ENCODE measurements at regions not wholly inside any gene's neighbourhood (a gene's known extent, or its start where the extent isn't known, plus 50 kb on each side); places are given as distances from the start of the nearest gene placed in this dataset.

- Histone ChIP-seq H3K4me3 (ENCODE audit: low read depth, low read length) (no peak overlapping the region), H3K36me3 (ENCODE audit: control insufficient read depth in 2 of 2, insufficient read depth in 1 of 2, low read length in 2 of 2) (no peaks in the 10 kb centered on the region), H3K27ac (ENCODE audit: extremely low read depth, low read depth, low read length) (no peak overlapping the region), H3K4me1 (ENCODE audit: control insufficient read depth, insufficient read depth, low read length) (no peaks in the 10 kb centered on the region), H3K9me3 (ENCODE audit: control insufficient read depth, insufficient read depth, low read depth, low read length) (no peaks in the 10 kb centered on the region)
- POLR2A ChIA-PET, result no interaction called here
- CTCF ChIA-PET, result no interaction called here
- TF ChIP-seq HIC1 (tag by site-specific recombination; IDR thresholded peaks at IDR 0.05) (no peak), HOXD13 (CRISPR knock-in tag; IDR thresholded peaks at IDR 0.05; ENCODE audit: borderline replicate concordance) (no peak), SALL2 (tag by site-specific recombination; IDR thresholded peaks at IDR 0.05; ENCODE audit: borderline replicate concordance) (no peak), TRIM28 (IDR thresholded peaks at IDR 0.05; ENCODE audit: borderline replicate concordance, low read length) (no peak), ZBTB44 (tag by site-specific recombination; IDR thresholded peaks at IDR 0.05) (no peak), ZFP69B (tag by site-specific recombination; IDR thresholded peaks at IDR 0.05) (no peak), ZNF585B (tag by site-specific recombination; IDR thresholded peaks at IDR 0.05) (no peak), ZNF18 (tag by site-specific recombination; IDR thresholded peaks at IDR 0.05) (no peak), ZNF571 (tag by site-specific recombination; IDR thresholded peaks at IDR 0.05) (no peak), PRDM6 (tag by site-specific recombination; IDR thresholded peaks at IDR 0.05) (no peak), ZNF114 (tag by site-specific recombination; IDR thresholded peaks at IDR 0.05) (no peak), SP3 (tag by site-specific recombination; IDR thresholded peaks at IDR 0.05) (no peak), ZNF280D (tag by site-specific recombination; IDR thresholded peaks at IDR 0.05) (no peak), ZNF37A (tag by site-specific recombination; IDR thresholded peaks at IDR 0.05) (no peak), ZNF10 (tag by site-specific recombination; IDR thresholded peaks at IDR 0.05) (no peak), ZNF558 (tag by site-specific recombination; IDR thresholded peaks at IDR 0.05) (no peak), ZNF548 (tag by site-specific recombination; IDR thresholded peaks at IDR 0.05) (no peak)
Measured at GRCh38 chr16:86660623-86661022, 82.3 kb downstream of the FOXL1 start.
